H1 (cell line): ENCODE measurements at regions not wholly inside any gene's neighbourhood (a gene's known extent, or its start where the extent isn't known, plus 50 kb on each side); places are given as distances from the start of the nearest gene placed in this dataset.

Source experiments
- CTCF ChIA-PET: fragments of 300-600 bp; sonication (Branson Sonifier 250); formaldehyde crosslinking; loops from one replicate; lab custom pipeline; 2021; ENCODE audit not compliant: partially characterized antibody; lab: Charles Lee
- POLR2A ChIA-PET: fragments of 300-600 bp; sonication (Branson Sonifier 250); formaldehyde crosslinking; loops from one replicate; lab custom pipeline; 2021; ENCODE audit warnings: inconsistent platforms; ENCODE audit not compliant: partially characterized antibody; lab: Charles Lee
- DNase-seq, 2 experiments: peaks; one replicate each; pipeline versions ENCODE4 v3.0.0 to v3.0.0-alpha.2; 2010 to 2022; ENCODE audit warnings: low spot score in 2 of 2, low read depth in 1 of 2, mixed read lengths in 1 of 2
- FAIRE-seq: peaks from 2 replicates; lab custom pipeline; 2011; peaks lifted over from hg19 to GRCh38; lab: Jason Lieb, UNC
- H2AFZ ChIP-seq: 2 replicates; pipeline ENCODE4 v1.8.1; 2012; ENCODE audit warnings: low read length, inconsistent platforms
- H2AK5ac ChIP-seq: 2 replicates; pipeline ENCODE4 v1.6.1; 2013; ENCODE audit warnings: low read depth, low read length
- H2BK120ac ChIP-seq: replicated peaks from 2 replicates; pipeline ENCODE3; 2013; ENCODE audit warnings: low read depth, low read length, inconsistent platforms
- H2BK12ac ChIP-seq: 2 replicates; pipeline ENCODE4 v1.6.1; 2013; ENCODE audit warnings: low read depth, low read length
- H2BK15ac ChIP-seq: 2 replicates; pipeline ENCODE4 v1.6.1; 2013; ENCODE audit warnings: low read length
- H2BK20ac ChIP-seq: 2 replicates; pipeline ENCODE4 v1.6.1; 2013; ENCODE audit warnings: low read length
- H2BK5ac ChIP-seq: 2 replicates; pipeline ENCODE4 v1.6.1; 2013; ENCODE audit warnings: low read depth, low read length
- H3K14ac ChIP-seq: 2 replicates; pipeline ENCODE4 v1.6.1; 2013; ENCODE audit warnings: inconsistent platforms; ENCODE audit not compliant: insufficient read length
- H3K18ac ChIP-seq: 2 replicates; pipeline ENCODE4 v1.6.1; 2013; ENCODE audit warnings: low read length; ENCODE audit errors: extremely low read depth
- H3K23ac ChIP-seq: 2 replicates; pipeline ENCODE4 v1.6.1; 2013; ENCODE audit warnings: inconsistent platforms; ENCODE audit not compliant: insufficient read length
- H3K23me2 ChIP-seq: 2 replicates; pipeline ENCODE4 v1.6.1; 2013; ENCODE audit warnings: low read depth, low read length
- H3K27ac ChIP-seq: 2 replicates; pipeline ENCODE4 v1.6.1; 2011; ENCODE audit warnings: low read depth, low read length, inconsistent platforms
- H3K27me3 ChIP-seq, 4 experiments: replicated peaks in 1 of 4; 1 replicate in 1 of 4; 2 replicates in 3 of 4; pipeline versions ENCODE4 v1.6.1 to v1.8.1; 2011 to 2013; ENCODE audit warnings: low read length in 3 of 4, mild to moderate bottlenecking in 3 of 4, inconsistent platforms in 2 of 4, mixed read lengths in 2 of 4, moderate library complexity in 1 of 4; ENCODE audit not compliant: control insufficient read depth in 3 of 4, insufficient read depth in 3 of 4; ENCODE audit errors: extremely low read depth in 1 of 4
- H3K36me3 ChIP-seq, 4 experiments: 2 replicates each; pipeline versions ENCODE4 v1.6.1 to v1.8.1; 2011 to 2013; ENCODE audit warnings: mild to moderate bottlenecking in 4 of 4, low read length in 3 of 4, moderate library complexity in 2 of 4, control low read depth in 1 of 4, inconsistent platforms in 1 of 4; ENCODE audit not compliant: insufficient read depth in 4 of 4, control insufficient read depth in 2 of 4
- H3K4ac ChIP-seq: replicated peaks from 2 replicates; pipeline ENCODE3; 2013; ENCODE audit warnings: low read length, low read depth, mixed read lengths, inconsistent platforms; ENCODE audit not compliant: insufficient read length
- H3K4me1 ChIP-seq, 4 experiments: replicated peaks in 1 of 4; 1 replicate in 1 of 4; 2 replicates in 3 of 4; pipeline versions ENCODE4 v1.6.1 to v1.8.1; 2011 to 2013; ENCODE audit warnings: low read length in 3 of 4, inconsistent platforms in 2 of 4, mixed read lengths in 1 of 4; ENCODE audit not compliant: insufficient read depth in 4 of 4, control insufficient read depth in 3 of 4
- H3K4me2 ChIP-seq, 2 experiments: 2 replicates each; pipeline versions ENCODE4 v1.6.1 to v1.8.1; 2011 to 2013; ENCODE audit warnings: low read depth in 2 of 2, low read length in 2 of 2, control low read depth in 1 of 2, inconsistent platforms in 1 of 2, mild to moderate bottlenecking in 1 of 2; ENCODE audit not compliant: insufficient read depth in 1 of 2
- H3K4me3 ChIP-seq, 4 experiments: fragments of 200-600, 300-600 bp in 1 of 4; sonication (generic), shearing (Covaris generic), sonication (Bioruptor Twin) in 1 of 4; 2 replicates each; pipeline versions ENCODE4 v1.5.1 to v1.8.1; 2011 to 2016; ENCODE audit warnings: low read length in 4 of 4, low read depth in 3 of 4, control low read depth in 2 of 4, inconsistent platforms in 2 of 4, mild to moderate bottlenecking in 2 of 4, mixed read lengths in 1 of 4, moderate library complexity in 1 of 4; ENCODE audit not compliant: insufficient read depth in 2 of 4; ENCODE audit errors: extremely low read depth in 1 of 4
- H3K56ac ChIP-seq: replicated peaks from 2 replicates; pipeline ENCODE3; 2013; ENCODE audit warnings: low read depth, mild to moderate bottlenecking, mixed read lengths, low read length, inconsistent platforms; ENCODE audit not compliant: insufficient read length
- H3K79me1 ChIP-seq: 2 replicates; pipeline ENCODE4 v1.6.1; 2013; ENCODE audit warnings: low read depth, low read length, control low read depth
- H3K79me2 ChIP-seq, 2 experiments: 2 replicates each; pipeline versions ENCODE4 v1.6.1 to v1.8.1; 2012 to 2013; ENCODE audit warnings: low read length in 2 of 2, mild to moderate bottlenecking in 2 of 2, inconsistent platforms in 1 of 2; ENCODE audit not compliant: insufficient read depth in 2 of 2, control insufficient read depth in 1 of 2
- H3K9ac ChIP-seq, 4 experiments: replicated peaks in 1 of 4; 1 replicate in 1 of 4; 2 replicates in 3 of 4; pipeline versions ENCODE4 v1.6.1 to v1.8.1; 2011 to 2013; ENCODE audit warnings: low read depth in 3 of 4, low read length in 3 of 4, control low read depth in 2 of 4, mild to moderate bottlenecking in 2 of 4, moderate library complexity in 2 of 4, inconsistent platforms in 1 of 4; ENCODE audit errors: extremely low read depth in 1 of 4
- H3K9me3 ChIP-seq, 2 experiments: 2 replicates each; pipeline versions ENCODE4 v1.6.1 to v1.8.1; 2012 to 2013; ENCODE audit warnings: mild to moderate bottlenecking in 2 of 2, moderate library complexity in 2 of 2, control low read depth in 1 of 2, inconsistent platforms in 1 of 2, low read depth in 1 of 2, low read length in 1 of 2, mixed read lengths in 1 of 2; ENCODE audit not compliant: insufficient read depth in 2 of 2
- H4K20me1 ChIP-seq, 2 experiments: replicated peaks in 1 of 2; 2 replicates each; pipeline versions ENCODE3 to v1.8.1; 2011 to 2013; ENCODE audit warnings: inconsistent platforms in 2 of 2, low read length in 2 of 2, mild to moderate bottlenecking in 1 of 2; ENCODE audit not compliant: insufficient read depth in 2 of 2, control insufficient read depth in 1 of 2
- H4K5ac ChIP-seq: 2 replicates; pipeline ENCODE4 v1.6.1; 2013; ENCODE audit warnings: low read length, low read depth, mixed read lengths, inconsistent platforms; ENCODE audit not compliant: insufficient read length
- H4K8ac ChIP-seq: 2 replicates; pipeline ENCODE4 v1.8.0; 2013; ENCODE audit warnings: mild to moderate bottlenecking, moderate library complexity, low read length, inconsistent platforms; ENCODE audit not compliant: insufficient read depth; ENCODE audit errors: extremely low read depth
- H4K91ac ChIP-seq: replicated peaks from 2 replicates; pipeline ENCODE3; 2013; ENCODE audit warnings: low read length, mixed read lengths, inconsistent platforms; ENCODE audit not compliant: insufficient read length
- CTBP2 ChIP-seq: IDR thresholded peaks from 2 replicates; pipeline ENCODE4 v1.7.0; 2011; ENCODE audit warnings: borderline replicate concordance, mild to moderate bottlenecking, moderate library complexity, mixed read lengths, low read length; ENCODE audit not compliant: insufficient read depth, insufficient read length
- NRF1 ChIP-seq: IDR thresholded peaks from 2 replicates; pipeline ENCODE4 v1.6.1; 2011; ENCODE audit warnings: mild to moderate bottlenecking, low read depth, low read length, improper control_type of control experiment
- SRF ChIP-seq: IDR thresholded peaks from 2 replicates; pipeline ENCODE4 v1.6.1; 2011; ENCODE audit warnings: mild to moderate bottlenecking, low read depth, low read length, moderate library complexity
- TAF1 ChIP-seq: IDR thresholded peaks from 2 replicates; pipeline ENCODE4 v1.6.1; 2011; ENCODE audit warnings: mild to moderate bottlenecking, low read depth, low read length
- WGBS, 2 experiments: shearing (Covaris generic) in 1 of 2; methylation state at CpG; one replicate each; pipeline versions ENCODE4 v1.1.6 to v1.1.7; 2013 to 2015; ENCODE audit warnings: low lambda C conversion rate in 2 of 2, mixed read lengths in 2 of 2, inconsistent platforms in 1 of 2, low coverage in 1 of 2, missing lambda C conversion rate in 1 of 2; ENCODE audit not compliant: insufficient replicate concordance in 2 of 2, insufficient coverage in 1 of 2, insufficient read length in 1 of 2; ENCODE audit errors: extremely low coverage in 1 of 2, missing lambda C conversion rate in 1 of 2; 5-methylcytosine and 5-hydroxymethylcytosine counted together

- Histone ChIP-seq H2BK120ac (no peak overlapping the region), H3K9me3 (0 out of 4 replicates have a peak, but pooled peaks cover 0 to 4% of the 10 kb centered on the region in 2 experiments), H3K79me2 (no peaks in the 10 kb centered on the region), H3K4ac (no peak overlapping the region), H3K23me2 (no peaks in the 10 kb centered on the region), H3K56ac (no peak overlapping the region), H4K5ac (no peak overlapping the region), H3K18ac (no peak overlapping the region), H3K9ac (no peak overlapping the region), H3K23ac (no peak overlapping the region), H2AK5ac (no peak overlapping the region), H2BK20ac (no peak overlapping the region), H4K8ac (no peak overlapping the region), H4K20me1 (no peaks in the 10 kb centered on the region), H3K79me1 (no peaks in the 10 kb centered on the region), H2BK15ac (no peak overlapping the region), H2BK5ac (no peak overlapping the region), H3K36me3 (no peaks in the 10 kb centered on the region; a peak in 1 of 8 replicates), H3K4me3 (no peak overlapping the region), H4K91ac (no peak overlapping the region), H3K27ac (no peak overlapping the region), H3K4me2 (no peak overlapping the region), H2AFZ (no peak overlapping the region), H3K4me1 (no peaks in the 10 kb centered on the region), H2BK12ac (no peak overlapping the region), H3K27me3 (no peaks in the 10 kb centered on the region), H3K14ac (no peak overlapping the region)
- ChIA-PET POLR2A (no interaction called here), CTCF (interaction anchor here (0.6 kb wide), 1 partner anchor 12 kb away, joined by 3 read pairs; no protein-coding TSS in a partner anchor)
- TF ChIP-seq SRF (no peak), TAF1 (no peak), CTBP2 (no peak), NRF1 (no peak)
- DNase-seq (no peak), FAIRE-seq (no peak)
- 96% methylated on average over 1 of the region's 1 CpG; no CpG with 5 or more reads in 1 of the 2 experiments for WGBS, 2 experiments
Measured at GRCh38 chr11:115860246-115860645, 356.0 kb upstream of the CADM1 start.
